Transverse colon (tissue), 4 donors: ENCODE measurements at regions not wholly inside any gene's neighbourhood (a gene's known extent, or its start where the extent isn't known, plus 50 kb on each side); places are given as distances from the start of the nearest gene placed in this dataset.

Experiments used
- POLR2A ChIP-seq: fragments of 450-650 bp; IDR thresholded peaks from one replicate; pipeline ENCODE4 v1.6.1; 2016; ENCODE audit warnings: antibody characterized with exemption, mild to moderate bottlenecking, moderate library complexity
- POLR2AphosphoS5 ChIP-seq, 3 donors: sonication (generic); formaldehyde crosslinking; IDR thresholded peaks; one replicate each; pipeline ENCODE4 v1.6.1; 2016; ENCODE audit warnings: antibody characterized with exemption in 3 of 3
- TF ChIP-seq, protein P1 (sequence below), 5 experiments: fragments of 200-600 bp in 3 of 5; fragments of 450-650 bp in 2 of 5; sonication (generic) in 3 of 5; IDR thresholded peaks; 1 replicate in 2 of 5; 2 replicates in 3 of 5; pipeline ENCODE4 v1.5.1; 2016 to 2017; ENCODE audit warnings: antibody characterized with exemption in 5 of 5, inconsistent platforms in 3 of 5, mild to moderate bottlenecking in 2 of 5, moderate library complexity in 1 of 5

GRCh38 chr2:40740419-40740818 lies 288.5 kb upstream of the SLC8A1 start:
- TF ChIP-seq, protein P1, sequence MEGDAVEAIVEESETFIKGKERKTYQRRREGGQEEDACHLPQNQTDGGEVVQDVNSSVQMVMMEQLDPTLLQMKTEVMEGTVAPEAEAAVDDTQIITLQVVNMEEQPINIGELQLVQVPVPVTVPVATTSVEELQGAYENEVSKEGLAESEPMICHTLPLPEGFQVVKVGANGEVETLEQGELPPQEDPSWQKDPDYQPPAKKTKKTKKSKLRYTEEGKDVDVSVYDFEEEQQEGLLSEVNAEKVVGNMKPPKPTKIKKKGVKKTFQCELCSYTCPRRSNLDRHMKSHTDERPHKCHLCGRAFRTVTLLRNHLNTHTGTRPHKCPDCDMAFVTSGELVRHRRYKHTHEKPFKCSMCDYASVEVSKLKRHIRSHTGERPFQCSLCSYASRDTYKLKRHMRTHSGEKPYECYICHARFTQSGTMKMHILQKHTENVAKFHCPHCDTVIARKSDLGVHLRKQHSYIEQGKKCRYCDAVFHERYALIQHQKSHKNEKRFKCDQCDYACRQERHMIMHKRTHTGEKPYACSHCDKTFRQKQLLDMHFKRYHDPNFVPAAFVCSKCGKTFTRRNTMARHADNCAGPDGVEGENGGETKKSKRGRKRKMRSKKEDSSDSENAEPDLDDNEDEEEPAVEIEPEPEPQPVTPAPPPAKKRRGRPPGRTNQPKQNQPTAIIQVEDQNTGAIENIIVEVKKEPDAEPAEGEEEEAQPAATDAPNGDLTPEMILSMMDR (IDR thresholded peaks at IDR 0.05): no peak
- TF ChIP-seq POLR2AphosphoS5 (IDR thresholded peaks at IDR 0.05): no peak
- no peak for TF ChIP-seq POLR2A
